ENCODE measurements at regions not wholly inside any gene's neighbourhood (a gene's known extent, or its start where the extent isn't known, plus 50 kb on each side); places are given as distances from the start of the nearest gene placed in this dataset.

GRCh38 chr10:20443094-20443493 is 454.0 kb downstream of the NEBL start:
- no peaks in the 10 kb centered on the region for H3K36me3 ChIP-seq (ENCODE audit: control insufficient read depth in 4 of 4, insufficient read depth in 3 of 4, low read depth in 1 of 4, low read length in 3 of 4)
- no peaks in the 10 kb centered on the region for H3K27me3 ChIP-seq (ENCODE audit: control insufficient read depth in 4 of 4, insufficient read depth in 4 of 4, low read length in 3 of 4)
- no peak for TF ChIP-seq CTCF (IDR thresholded peaks at IDR 0.05; ENCODE audit: low read depth, low read length, missing input control)
- TF ChIP-seq SP1 (IDR thresholded peaks at IDR 0.05): no peak
- TF ChIP-seq JUND (IDR thresholded peaks at IDR 0.05): no peak
- TF ChIP-seq RAD21 (IDR thresholded peaks at IDR 0.05): no peak
- TF ChIP-seq FOXA1 (IDR thresholded peaks at IDR 0.05): no peak
- no peak for TF ChIP-seq FOXA2 (IDR thresholded peaks at IDR 0.05)
- no peaks in the 10 kb centered on the region for H3K9me3 ChIP-seq (ENCODE audit: control insufficient read depth in 4 of 4, low read length in 3 of 4)
- no peak overlapping the region for H3K9ac ChIP-seq (ENCODE audit: low read depth in 1 of 2, low read length in 2 of 2)
- no peak overlapping the region for H3K4me3 ChIP-seq (ENCODE audit: low read depth in 1 of 3, low read length in 3 of 3)
- no peak overlapping the region for H3K27ac ChIP-seq (ENCODE audit: low read depth in 1 of 2, low read length in 2 of 2)
- no peak for DNase-seq (ENCODE audit: low spot score)
- no peaks in the 10 kb centered on the region for H3K4me1 ChIP-seq (ENCODE audit: control insufficient read depth in 4 of 4, insufficient read depth in 4 of 4, low read length in 3 of 4)

- H3K9me3 ChIP-seq (ENCODE audit: control insufficient read depth in 4 of 4, low read length in 3 of 4): peaks cover 0 to 8% (median under 1%) of the 10 kb centered on the region in 4 donors
- no peak overlapping the region for H3K27ac ChIP-seq (ENCODE audit: low read depth in 1 of 2, low read length in 2 of 2)
- H3K36me3 ChIP-seq (ENCODE audit: control insufficient read depth in 4 of 4, insufficient read depth in 3 of 4, low read depth in 1 of 4, low read length in 3 of 4): no peaks in the 10 kb centered on the region
- 53% methylated on average over 2 of the region's 2 CpGs for WGBS
- no peaks in the 10 kb centered on the region for H3K4me1 ChIP-seq (ENCODE audit: control insufficient read depth in 4 of 4, insufficient read depth in 4 of 4, low read length in 3 of 4)
- H3K9ac ChIP-seq (ENCODE audit: low read depth in 1 of 2, low read length in 2 of 2): no peak overlapping the region
- no peak for TF ChIP-seq FOXA1 (IDR thresholded peaks at IDR 0.05)
- TF ChIP-seq NR2F2 (IDR thresholded peaks at IDR 0.05): no peak
- TF ChIP-seq GABPA (IDR thresholded peaks at IDR 0.05 in 1 of 2, conservative IDR thresholded peaks at IDR 0.05 in 1 of 2): no peak
- no peak for TF ChIP-seq EGR1 (IDR thresholded peaks at IDR 0.05; ENCODE audit: low read depth in 2 of 2)
- no peak for TF ChIP-seq TAF1 (conservative IDR thresholded peaks at IDR 0.05)
- no peak for TF ChIP-seq ATF3 (IDR thresholded peaks at IDR 0.05)
- TF ChIP-seq MAX (IDR thresholded peaks at IDR 0.05): no peak
- TF ChIP-seq YY1 (IDR thresholded peaks at IDR 0.05): no peak
- TF ChIP-seq CTCF (IDR thresholded peaks at IDR 0.05; ENCODE audit: low read depth, low read length, missing input control): no peak
- TF ChIP-seq ZBTB33 (IDR thresholded peaks at IDR 0.05): no peak
- H3K4me3 ChIP-seq (ENCODE audit: low read depth in 1 of 3, low read length in 3 of 3): no peak overlapping the region
- H3K27me3 ChIP-seq (ENCODE audit: control insufficient read depth in 4 of 4, insufficient read depth in 4 of 4, low read length in 3 of 4): no peaks in the 10 kb centered on the region
- no peak for DNase-seq (ENCODE audit: low spot score)
Observed at GRCh38 chr10:20429742-20430141, 467.4 kb downstream of the NEBL start.

Data from liver (tissue), 8 donors.